H1 (cell line): ENCODE measurements at regions not wholly inside any gene's neighbourhood (a gene's known extent, or its start where the extent isn't known, plus 50 kb on each side); places are given as distances from the start of the nearest gene placed in this dataset.

ENCODE experiments used
- CTCF ChIA-PET: fragments of 300-600 bp; sonication (Branson Sonifier 250); formaldehyde crosslinking; loops from one replicate; lab custom pipeline; 2021; ENCODE audit not compliant: partially characterized antibody; lab: Charles Lee
- POLR2A ChIA-PET: fragments of 300-600 bp; sonication (Branson Sonifier 250); formaldehyde crosslinking; loops from one replicate; lab custom pipeline; 2021; ENCODE audit warnings: inconsistent platforms; ENCODE audit not compliant: partially characterized antibody; lab: Charles Lee
- DNase-seq, 2 experiments: peaks; one replicate each; pipeline versions ENCODE4 v3.0.0 to v3.0.0-alpha.2; 2010 to 2022; ENCODE audit warnings: low spot score in 2 of 2, low read depth in 1 of 2, mixed read lengths in 1 of 2
- FAIRE-seq: peaks from 2 replicates; lab custom pipeline; 2011; peaks lifted over from hg19 to GRCh38; lab: Jason Lieb, UNC
- H2AFZ ChIP-seq: 2 replicates; pipeline ENCODE4 v1.8.1; 2012; ENCODE audit warnings: low read length, inconsistent platforms
- H2AK5ac ChIP-seq: 2 replicates; pipeline ENCODE4 v1.6.1; 2013; ENCODE audit warnings: low read depth, low read length
- H2BK120ac ChIP-seq: replicated peaks from 2 replicates; pipeline ENCODE3; 2013; ENCODE audit warnings: low read depth, low read length, inconsistent platforms
- H2BK12ac ChIP-seq: 2 replicates; pipeline ENCODE4 v1.6.1; 2013; ENCODE audit warnings: low read depth, low read length
- H2BK15ac ChIP-seq: 2 replicates; pipeline ENCODE4 v1.6.1; 2013; ENCODE audit warnings: low read length
- H2BK20ac ChIP-seq: 2 replicates; pipeline ENCODE4 v1.6.1; 2013; ENCODE audit warnings: low read length
- H2BK5ac ChIP-seq: 2 replicates; pipeline ENCODE4 v1.6.1; 2013; ENCODE audit warnings: low read depth, low read length
- H3K14ac ChIP-seq: 2 replicates; pipeline ENCODE4 v1.6.1; 2013; ENCODE audit warnings: inconsistent platforms; ENCODE audit not compliant: insufficient read length
- H3K18ac ChIP-seq: 2 replicates; pipeline ENCODE4 v1.6.1; 2013; ENCODE audit warnings: low read length; ENCODE audit errors: extremely low read depth
- H3K23ac ChIP-seq: 2 replicates; pipeline ENCODE4 v1.6.1; 2013; ENCODE audit warnings: inconsistent platforms; ENCODE audit not compliant: insufficient read length
- H3K23me2 ChIP-seq: 2 replicates; pipeline ENCODE4 v1.6.1; 2013; ENCODE audit warnings: low read depth, low read length
- H3K27ac ChIP-seq: 2 replicates; pipeline ENCODE4 v1.6.1; 2011; ENCODE audit warnings: low read depth, low read length, inconsistent platforms
- H3K27me3 ChIP-seq, 4 experiments: replicated peaks in 1 of 4; 1 replicate in 1 of 4; 2 replicates in 3 of 4; pipeline versions ENCODE4 v1.6.1 to v1.8.1; 2011 to 2013; ENCODE audit warnings: low read length in 3 of 4, mild to moderate bottlenecking in 3 of 4, inconsistent platforms in 2 of 4, mixed read lengths in 2 of 4, moderate library complexity in 1 of 4; ENCODE audit not compliant: control insufficient read depth in 3 of 4, insufficient read depth in 3 of 4; ENCODE audit errors: extremely low read depth in 1 of 4
- H3K36me3 ChIP-seq, 4 experiments: 2 replicates each; pipeline versions ENCODE4 v1.6.1 to v1.8.1; 2011 to 2013; ENCODE audit warnings: mild to moderate bottlenecking in 4 of 4, low read length in 3 of 4, moderate library complexity in 2 of 4, control low read depth in 1 of 4, inconsistent platforms in 1 of 4; ENCODE audit not compliant: insufficient read depth in 4 of 4, control insufficient read depth in 2 of 4
- H3K4ac ChIP-seq: replicated peaks from 2 replicates; pipeline ENCODE3; 2013; ENCODE audit warnings: low read length, low read depth, mixed read lengths, inconsistent platforms; ENCODE audit not compliant: insufficient read length
- H3K4me1 ChIP-seq, 4 experiments: replicated peaks in 1 of 4; 1 replicate in 1 of 4; 2 replicates in 3 of 4; pipeline versions ENCODE4 v1.6.1 to v1.8.1; 2011 to 2013; ENCODE audit warnings: low read length in 3 of 4, inconsistent platforms in 2 of 4, mixed read lengths in 1 of 4; ENCODE audit not compliant: insufficient read depth in 4 of 4, control insufficient read depth in 3 of 4
- H3K4me2 ChIP-seq, 2 experiments: 2 replicates each; pipeline versions ENCODE4 v1.6.1 to v1.8.1; 2011 to 2013; ENCODE audit warnings: low read depth in 2 of 2, low read length in 2 of 2, control low read depth in 1 of 2, inconsistent platforms in 1 of 2, mild to moderate bottlenecking in 1 of 2; ENCODE audit not compliant: insufficient read depth in 1 of 2
- H3K4me3 ChIP-seq, 4 experiments: fragments of 200-600, 300-600 bp in 1 of 4; sonication (generic), shearing (Covaris generic), sonication (Bioruptor Twin) in 1 of 4; 2 replicates each; pipeline versions ENCODE4 v1.5.1 to v1.8.1; 2011 to 2016; ENCODE audit warnings: low read length in 4 of 4, low read depth in 3 of 4, control low read depth in 2 of 4, inconsistent platforms in 2 of 4, mild to moderate bottlenecking in 2 of 4, mixed read lengths in 1 of 4, moderate library complexity in 1 of 4; ENCODE audit not compliant: insufficient read depth in 2 of 4; ENCODE audit errors: extremely low read depth in 1 of 4
- H3K56ac ChIP-seq: replicated peaks from 2 replicates; pipeline ENCODE3; 2013; ENCODE audit warnings: low read depth, mild to moderate bottlenecking, mixed read lengths, low read length, inconsistent platforms; ENCODE audit not compliant: insufficient read length
- H3K79me1 ChIP-seq: 2 replicates; pipeline ENCODE4 v1.6.1; 2013; ENCODE audit warnings: low read depth, low read length, control low read depth
- H3K79me2 ChIP-seq, 2 experiments: 2 replicates each; pipeline versions ENCODE4 v1.6.1 to v1.8.1; 2012 to 2013; ENCODE audit warnings: low read length in 2 of 2, mild to moderate bottlenecking in 2 of 2, inconsistent platforms in 1 of 2; ENCODE audit not compliant: insufficient read depth in 2 of 2, control insufficient read depth in 1 of 2
- H3K9ac ChIP-seq, 4 experiments: replicated peaks in 1 of 4; 1 replicate in 1 of 4; 2 replicates in 3 of 4; pipeline versions ENCODE4 v1.6.1 to v1.8.1; 2011 to 2013; ENCODE audit warnings: low read depth in 3 of 4, low read length in 3 of 4, control low read depth in 2 of 4, mild to moderate bottlenecking in 2 of 4, moderate library complexity in 2 of 4, inconsistent platforms in 1 of 4; ENCODE audit errors: extremely low read depth in 1 of 4
- H3K9me3 ChIP-seq, 2 experiments: 2 replicates each; pipeline versions ENCODE4 v1.6.1 to v1.8.1; 2012 to 2013; ENCODE audit warnings: mild to moderate bottlenecking in 2 of 2, moderate library complexity in 2 of 2, control low read depth in 1 of 2, inconsistent platforms in 1 of 2, low read depth in 1 of 2, low read length in 1 of 2, mixed read lengths in 1 of 2; ENCODE audit not compliant: insufficient read depth in 2 of 2
- H4K20me1 ChIP-seq, 2 experiments: replicated peaks in 1 of 2; 2 replicates each; pipeline versions ENCODE3 to v1.8.1; 2011 to 2013; ENCODE audit warnings: inconsistent platforms in 2 of 2, low read length in 2 of 2, mild to moderate bottlenecking in 1 of 2; ENCODE audit not compliant: insufficient read depth in 2 of 2, control insufficient read depth in 1 of 2
- H4K5ac ChIP-seq: 2 replicates; pipeline ENCODE4 v1.6.1; 2013; ENCODE audit warnings: low read length, low read depth, mixed read lengths, inconsistent platforms; ENCODE audit not compliant: insufficient read length
- H4K8ac ChIP-seq: 2 replicates; pipeline ENCODE4 v1.8.0; 2013; ENCODE audit warnings: mild to moderate bottlenecking, moderate library complexity, low read length, inconsistent platforms; ENCODE audit not compliant: insufficient read depth; ENCODE audit errors: extremely low read depth
- H4K91ac ChIP-seq: replicated peaks from 2 replicates; pipeline ENCODE3; 2013; ENCODE audit warnings: low read length, mixed read lengths, inconsistent platforms; ENCODE audit not compliant: insufficient read length
- CBX8 ChIP-seq: fragments of 300-800, 300-1000 bp; sonication (generic); IDR thresholded peaks from 2 replicates; pipeline ENCODE4 v1.7.1; 2016; ENCODE audit warnings: low read depth, low read length, borderline replicate concordance
- CEBPB ChIP-seq: IDR thresholded peaks from 2 replicates; pipeline ENCODE4 v1.6.1; 2012; ENCODE audit warnings: low read depth, low read length
- CTBP2 ChIP-seq: IDR thresholded peaks from 2 replicates; pipeline ENCODE4 v1.7.0; 2011; ENCODE audit warnings: borderline replicate concordance, mild to moderate bottlenecking, moderate library complexity, mixed read lengths, low read length; ENCODE audit not compliant: insufficient read depth, insufficient read length
- FOSL1 ChIP-seq: IDR thresholded peaks from 2 replicates; pipeline ENCODE4 v1.6.1; 2011; ENCODE audit warnings: mild to moderate bottlenecking, low read depth, low read length, moderate library complexity; ENCODE audit not compliant: insufficient read depth
- GABPA ChIP-seq: IDR thresholded peaks from 2 replicates; pipeline ENCODE4 v1.6.1; 2011; ENCODE audit warnings: mild to moderate bottlenecking, low read length, moderate library complexity, borderline replicate concordance; ENCODE audit not compliant: insufficient read depth
- KDM1A ChIP-seq: fragments of 200-600, 300-600 bp; sonication (generic); IDR thresholded peaks from 2 replicates; pipeline ENCODE4 v1.7.1; 2016; ENCODE audit warnings: mild to moderate bottlenecking, low read length, borderline replicate concordance
- KDM4A ChIP-seq: IDR thresholded peaks from one replicate; pipeline ENCODE4 v1.7.1; 2012; ENCODE audit warnings: low read depth, mild to moderate bottlenecking, moderate library complexity, low read length, inconsistent platforms; ENCODE audit not compliant: severe bottlenecking
- NANOG ChIP-seq: IDR thresholded peaks from 2 replicates; pipeline ENCODE4 v1.6.1; 2011; ENCODE audit warnings: low read length, low read depth, mild to moderate bottlenecking, inconsistent platforms; ENCODE audit not compliant: insufficient read depth, poor library complexity, severe bottlenecking
- POLR2A ChIP-seq, 2 experiments: IDR thresholded peaks; 1 replicate in 1 of 2; 2 replicates in 1 of 2; pipeline ENCODE4 v1.6.1; 2011; ENCODE audit warnings: low read depth in 2 of 2, low read length in 2 of 2, mild to moderate bottlenecking in 2 of 2; ENCODE audit errors: control extremely low read depth in 1 of 2
- RFX5 ChIP-seq: IDR thresholded peaks from 2 replicates; pipeline ENCODE4 v1.6.1; 2011; ENCODE audit warnings: low read depth, low read length, improper control_type of control experiment, borderline replicate concordance
- SAP30 ChIP-seq: fragments of 300-600 bp; sonication (generic); IDR thresholded peaks from 2 replicates; pipeline ENCODE4 v1.7.1; 2012; ENCODE audit warnings: low read length, moderate library complexity, mild to moderate bottlenecking, inconsistent platforms; ENCODE audit not compliant: insufficient read depth, insufficient replicate concordance
- SP2 ChIP-seq: IDR thresholded peaks from 2 replicates; pipeline ENCODE4 v1.6.1; 2012; ENCODE audit warnings: mild to moderate bottlenecking, low read length, inconsistent platforms
- TAF1 ChIP-seq: IDR thresholded peaks from 2 replicates; pipeline ENCODE4 v1.6.1; 2011; ENCODE audit warnings: mild to moderate bottlenecking, low read depth, low read length
- WGBS, 2 experiments: shearing (Covaris generic) in 1 of 2; methylation state at CpG; one replicate each; pipeline versions ENCODE4 v1.1.6 to v1.1.7; 2013 to 2015; ENCODE audit warnings: low lambda C conversion rate in 2 of 2, mixed read lengths in 2 of 2, inconsistent platforms in 1 of 2, low coverage in 1 of 2, missing lambda C conversion rate in 1 of 2; ENCODE audit not compliant: insufficient replicate concordance in 2 of 2, insufficient coverage in 1 of 2, insufficient read length in 1 of 2; ENCODE audit errors: extremely low coverage in 1 of 2, missing lambda C conversion rate in 1 of 2; 5-methylcytosine and 5-hydroxymethylcytosine counted together

DNA sequence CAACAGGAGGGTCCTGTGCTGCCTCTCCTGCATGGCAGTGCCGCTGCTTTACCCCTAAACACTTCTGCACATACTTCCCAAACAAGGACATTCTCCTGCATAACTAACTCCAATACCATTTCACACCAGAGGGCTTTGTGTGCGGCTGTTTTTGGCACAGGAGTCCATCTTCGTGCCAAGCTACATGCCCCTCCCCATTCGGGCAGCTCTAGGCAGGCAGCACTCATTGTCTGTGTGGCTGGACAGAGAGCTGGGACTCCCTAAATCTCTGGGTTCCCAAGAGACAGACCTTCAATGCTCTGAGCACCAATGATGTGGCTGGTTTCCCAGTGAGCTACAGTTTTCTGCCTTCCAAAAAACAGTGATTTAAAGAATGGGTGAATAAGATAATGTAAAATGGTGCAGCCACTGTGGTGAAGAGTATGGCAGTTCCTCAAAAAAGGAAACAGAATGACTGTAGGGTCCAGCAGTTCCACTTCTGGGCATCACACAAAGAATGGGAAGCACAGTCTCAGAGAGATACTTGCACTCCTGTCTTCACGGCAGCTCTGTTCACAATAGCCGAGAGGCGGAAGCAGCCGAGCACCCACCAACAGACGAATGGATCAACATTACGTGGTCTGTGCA, 80.3 kb upstream of the DUSP22 start:
- FAIRE-seq (no peak), DNase-seq (no peak)
- no peak overlapping the region for H4K8ac ChIP-seq
- no peak overlapping the region for H2BK20ac ChIP-seq
- H3K79me1 ChIP-seq: no peaks in the 10 kb centered on the region
- H3K9ac ChIP-seq: no peak overlapping the region
- no peak overlapping the region for H4K5ac ChIP-seq
- H2BK5ac ChIP-seq: no peak overlapping the region
- no peak overlapping the region for H2AK5ac ChIP-seq
- no peak overlapping the region for H3K4ac ChIP-seq
- no peak overlapping the region for H3K4me3 ChIP-seq
- H4K20me1 ChIP-seq: no peaks in the 10 kb centered on the region
- H2AFZ ChIP-seq: no peak overlapping the region
- H3K4me2 ChIP-seq: no peak overlapping the region
- POLR2A ChIA-PET: no interaction called here
- no peak overlapping the region for H2BK15ac ChIP-seq
- no peak overlapping the region for H3K27ac ChIP-seq
- no peaks in the 10 kb centered on the region for H3K27me3 ChIP-seq
- no peak for TF ChIP-seq CTBP2
- no peak for TF ChIP-seq CBX8
- TF ChIP-seq KDM4A: no peak
- no peak for TF ChIP-seq CEBPB
- TF ChIP-seq POLR2A (IDR thresholded peaks at IDR 0.05; ENCODE audit: control extremely low read depth in 1 of 2, low read depth in 2 of 2, low read length in 2 of 2): no peak
- TF ChIP-seq FOSL1: no peak
- TF ChIP-seq NANOG: no peak
- TF ChIP-seq SP2: no peak
- no peak for TF ChIP-seq RFX5
- no peak for TF ChIP-seq SAP30
- TF ChIP-seq GABPA: no peak
- no peak for TF ChIP-seq KDM1A
- no peak for TF ChIP-seq TAF1
- TF ChIP-seq, all 59 proteins: peak for 0
- Histone ChIP-seq H3K23ac (no peak overlapping the region), H2BK120ac (no peak overlapping the region), H3K36me3 (no peaks in the 10 kb centered on the region), H2BK12ac (no peak overlapping the region), H3K18ac (no peak overlapping the region), H3K9me3 (no peaks in the 10 kb centered on the region), H3K14ac (no peak overlapping the region), H3K4me1 (no peaks in the 10 kb centered on the region; a peak in 2 of 7 replicates), H4K91ac (no peak overlapping the region), H3K79me2 (no peaks in the 10 kb centered on the region), H3K23me2 (no peaks in the 10 kb centered on the region), H3K56ac (no peak overlapping the region)
- CTCF ChIA-PET: interaction anchor here (0.6 to 1.7 kb wide), 8 partner anchors 9 to 222 kb away, joined by 3 to 5 read pairs (median 4); no protein-coding TSS in a partner anchor
- 94% methylated on average over 10 of the region's 10 CpGs; no CpG with 5 or more reads in 1 of the 2 experiments for WGBS, 2 experiments
